GM12878 (cell line): ENCODE measurements at regions not wholly inside any gene's neighbourhood (a gene's known extent, or its start where the extent isn't known, plus 50 kb on each side); places are given as distances from the start of the nearest gene placed in this dataset.

Experiments
- CTCF ChIP-seq, 3 experiments: IDR thresholded peaks in 2 of 3; conservative IDR thresholded peaks in 1 of 3; 2 replicates each; pipeline ENCODE4 v1.5.1; 2011; ENCODE audit warnings: low read depth in 3 of 3, low read length in 3 of 3, mild to moderate bottlenecking in 3 of 3, control low read depth in 2 of 3, moderate library complexity in 2 of 3, inconsistent platforms in 1 of 3, mixed read lengths in 1 of 3; ENCODE audit not compliant: control insufficient read depth in 2 of 3, insufficient read depth in 1 of 3; ENCODE audit errors: extremely low read depth in 1 of 3
- EZH2 ChIP-seq: IDR thresholded peaks from 2 replicates; pipeline ENCODE4 v1.6.1; 2012; ENCODE audit warnings: low read depth, mild to moderate bottlenecking, control low read depth, inconsistent platforms, low read length, borderline replicate concordance; ENCODE audit not compliant: control insufficient read depth
- POLR2A ChIP-seq: IDR thresholded peaks from 2 replicates; pipeline ENCODE4 v1.6.1; 2011; ENCODE audit warnings: low read depth, mild to moderate bottlenecking, low read length
- REST ChIP-seq: IDR thresholded peaks from 2 replicates; pipeline ENCODE4 v1.6.1; 2012; ENCODE audit warnings: mild to moderate bottlenecking, low read depth, low read length
- SIN3A ChIP-seq: IDR thresholded peaks from 2 replicates; pipeline ENCODE4 v1.6.1; 2012; ENCODE audit warnings: low read depth, low read length, improper control_type of control experiment
- SP1 ChIP-seq: IDR thresholded peaks from one replicate; pipeline ENCODE4 v1.6.1; 2011; ENCODE audit warnings: low read depth, low read length
- USF2 ChIP-seq: IDR thresholded peaks from 2 replicates; pipeline ENCODE4 v1.6.1; 2011; ENCODE audit warnings: low read depth, low read length, improper control_type of control experiment, borderline replicate concordance

GRCh38 chr2:8514274-8514662 lies 167.6 kb upstream of the ID2 start:
- no peak for TF ChIP-seq REST
- TF ChIP-seq CTCF (IDR thresholded peaks at IDR 0.05 in 2 of 3, conservative IDR thresholded peaks at IDR 0.05 in 1 of 3; ENCODE audit: control insufficient read depth in 2 of 3, extremely low read depth in 1 of 3, insufficient read depth in 1 of 3, low read depth in 3 of 3, low read length in 3 of 3), result no peak
- TF ChIP-seq EZH2, result no peak
- no peak for TF ChIP-seq POLR2A
- no peak for TF ChIP-seq USF2
- TF ChIP-seq SIN3A, result no peak
- TF ChIP-seq SP1, result no peak
